ENCODE measurements at regions not wholly inside any gene's neighbourhood (a gene's known extent, or its start where the extent isn't known, plus 50 kb on each side); places are given as distances from the start of the nearest gene placed in this dataset.
"Not testable (repeated sequence)": the region's sequence is repeated elsewhere in the genome, so short reads cannot be mapped to it uniquely, and the experiment has no call there.

GRCh38 chr6:114888241-114888640, 545.4 kb upstream of the HS3ST5 start:
- H3K4me1 Mint-ChIP-seq, result no peaks in the 10 kb centered on the region
- no peak overlapping the region for H3K27ac Mint-ChIP-seq
- no peaks in the 10 kb centered on the region for H3K9me3 Mint-ChIP-seq
- H3K27me3 Mint-ChIP-seq, result no peaks in the 10 kb centered on the region
- H3K36me3 Mint-ChIP-seq, result no peaks in the 10 kb centered on the region
- H3K4me3 Mint-ChIP-seq, result no peak overlapping the region
- DNase-seq, result no peak

DNA sequence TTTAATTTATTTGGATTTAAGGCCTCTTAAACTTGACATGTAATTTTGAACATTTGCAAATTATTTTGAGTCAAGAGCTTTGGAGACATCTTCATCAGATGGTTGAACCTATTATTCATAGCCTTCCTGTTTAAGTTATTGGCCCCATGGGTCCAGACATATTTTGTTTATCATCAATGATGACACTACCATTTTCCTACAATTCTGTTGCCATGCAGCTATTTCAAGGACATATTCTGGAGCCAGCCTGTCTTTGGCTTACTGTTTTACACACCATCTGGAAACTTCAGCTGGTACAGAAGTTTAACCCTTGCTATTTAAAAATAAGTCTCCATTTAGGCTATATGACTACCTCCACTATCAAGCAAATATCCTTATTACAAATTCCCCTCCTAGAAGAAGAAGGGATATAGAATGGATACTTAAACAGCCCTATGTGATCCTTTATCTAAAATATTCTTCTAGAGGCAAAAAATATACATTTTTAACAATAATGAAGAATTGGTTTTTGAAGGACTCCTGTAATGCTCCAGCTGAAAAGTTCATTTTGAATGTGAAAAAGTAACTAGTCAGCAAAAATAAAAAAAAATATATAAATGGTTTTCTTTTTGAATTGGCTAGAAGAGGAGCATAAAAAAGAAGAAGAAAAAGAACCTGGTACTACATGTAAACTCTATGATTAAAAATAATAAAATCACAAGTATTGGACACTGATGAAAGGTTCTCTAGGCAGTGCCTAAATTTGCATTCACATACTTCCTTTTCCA, 544.0 kb upstream of the HS3ST5 start:
- Mint-ChIP-seq H3K27ac (no peak overlapping the region), H3K36me3 (no peaks in the 10 kb centered on the region), H3K27me3 (no peaks in the 10 kb centered on the region), H3K4me3 (no peak overlapping the region), H3K4me1 (no peaks in the 10 kb centered on the region), H3K9me3 (peaks cover 1% of the 10 kb centered on the region)
- DNase-seq, result no peak

GRCh38 chr6:114879693-114880092, 536.9 kb upstream of the HS3ST5 start:
- Mint-ChIP-seq H3K4me3 (no peak overlapping the region), H3K27ac (no peak overlapping the region), H3K9me3 (peaks cover 1% of the 10 kb centered on the region), H3K27me3 (no peaks in the 10 kb centered on the region), H3K36me3 (no peaks in the 10 kb centered on the region), H3K4me1 (no peaks in the 10 kb centered on the region)
- no peak for DNase-seq

GRCh38 chr6:114878091-114878490, 535.3 kb upstream of the HS3ST5 start:
- Mint-ChIP-seq H3K27ac (no peak overlapping the region), H3K9me3 (peaks cover 4% of the 10 kb centered on the region), H3K27me3 (no peaks in the 10 kb centered on the region), H3K4me1 (no peaks in the 10 kb centered on the region), H3K36me3 (no peaks in the 10 kb centered on the region), H3K4me3 (no peak overlapping the region)
- DNase-seq, result no peak

- Mint-ChIP-seq H3K9me3 (peaks cover 7% of the 10 kb centered on the region), H3K4me3 (no peak overlapping the region), H3K36me3 (no peaks in the 10 kb centered on the region), H3K27ac (no peak overlapping the region), H3K4me1 (no peaks in the 10 kb centered on the region), H3K27me3 (no peaks in the 10 kb centered on the region)
- no peak for DNase-seq
Measured at GRCh38 chr6:114874410-114874809, 531.6 kb upstream of the HS3ST5 start.

DNA sequence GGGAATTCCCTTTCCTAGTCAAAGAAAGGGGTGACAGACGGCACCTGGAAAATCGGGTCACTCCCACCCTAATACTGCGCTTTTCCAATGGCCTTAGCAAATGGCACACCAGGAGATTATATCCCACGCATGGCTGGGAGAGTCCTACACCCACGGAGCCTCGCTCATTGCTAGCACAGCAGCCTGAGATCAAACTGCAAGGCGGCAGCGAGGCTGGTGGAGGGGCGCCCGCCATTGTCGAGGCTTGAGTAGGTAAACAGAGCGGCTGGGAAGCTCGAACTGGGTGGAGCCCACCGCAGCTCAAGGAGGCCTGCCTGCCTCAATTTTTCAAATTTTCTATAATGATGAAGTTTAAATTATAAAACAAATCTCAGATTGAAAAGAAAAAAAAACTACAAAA, 522.7 kb upstream of the HS3ST5 start:
- not testable (repeated sequence) for H3K36me3 Mint-ChIP-seq, H3K4me1 Mint-ChIP-seq, H3K27me3 Mint-ChIP-seq, H3K4me3 Mint-ChIP-seq, H3K27ac Mint-ChIP-seq, H3K9me3 Mint-ChIP-seq, DNase-seq

DNA sequence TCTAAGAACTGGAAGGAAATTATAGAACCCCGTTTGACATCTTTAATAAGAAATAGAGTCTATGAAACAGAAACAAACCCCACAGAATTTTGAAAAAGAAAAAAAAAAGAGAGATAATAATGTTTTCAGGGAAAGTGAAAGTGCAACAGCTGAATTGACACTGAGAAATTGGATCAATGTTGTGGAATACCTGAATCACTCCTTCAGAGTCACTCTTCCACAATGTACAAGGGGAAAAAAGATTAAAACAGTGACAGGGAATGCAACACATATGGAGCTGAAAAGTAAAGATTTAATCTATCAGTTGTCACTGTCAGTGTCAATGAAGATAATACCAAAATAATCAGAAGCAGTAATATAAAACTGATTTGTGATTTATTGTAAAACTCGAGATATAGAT, 520.8 kb upstream of the HS3ST5 start:
- DNase-seq, result no peak
- H3K4me3 Mint-ChIP-seq, result no peak overlapping the region
- H3K36me3 Mint-ChIP-seq, result no peaks in the 10 kb centered on the region
- no peak overlapping the region for H3K27ac Mint-ChIP-seq
- no peaks in the 10 kb centered on the region for H3K4me1 Mint-ChIP-seq
- no peaks in the 10 kb centered on the region for H3K27me3 Mint-ChIP-seq
- peaks cover 4% of the 10 kb centered on the region for H3K9me3 Mint-ChIP-seq

DNA sequence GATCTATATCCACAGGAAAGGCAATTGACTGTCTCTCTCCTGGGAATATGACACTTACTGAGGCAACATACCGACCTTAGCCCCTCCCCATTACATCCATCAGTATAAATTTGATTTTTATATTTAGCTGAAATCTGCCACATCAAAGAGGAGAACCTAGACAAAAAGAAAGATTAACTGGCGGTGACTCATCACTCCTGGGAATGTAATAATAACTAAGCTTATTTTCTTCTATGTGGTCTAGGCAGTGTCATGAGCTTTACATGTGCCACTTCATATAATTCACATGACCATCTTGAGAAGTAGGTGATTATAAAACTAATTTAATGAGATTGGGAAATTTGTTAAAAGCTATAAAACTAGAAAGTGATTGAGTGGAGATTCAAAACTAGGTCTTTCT, 520.0 kb upstream of the HS3ST5 start:
- no peaks in the 10 kb centered on the region for H3K27me3 Mint-ChIP-seq
- no peak for DNase-seq
- no peaks in the 10 kb centered on the region for H3K36me3 Mint-ChIP-seq
- no peaks in the 10 kb centered on the region for H3K4me1 Mint-ChIP-seq
- peaks cover 4% of the 10 kb centered on the region for H3K9me3 Mint-ChIP-seq
- no peak overlapping the region for H3K4me3 Mint-ChIP-seq
- no peak overlapping the region for H3K27ac Mint-ChIP-seq

DNA sequence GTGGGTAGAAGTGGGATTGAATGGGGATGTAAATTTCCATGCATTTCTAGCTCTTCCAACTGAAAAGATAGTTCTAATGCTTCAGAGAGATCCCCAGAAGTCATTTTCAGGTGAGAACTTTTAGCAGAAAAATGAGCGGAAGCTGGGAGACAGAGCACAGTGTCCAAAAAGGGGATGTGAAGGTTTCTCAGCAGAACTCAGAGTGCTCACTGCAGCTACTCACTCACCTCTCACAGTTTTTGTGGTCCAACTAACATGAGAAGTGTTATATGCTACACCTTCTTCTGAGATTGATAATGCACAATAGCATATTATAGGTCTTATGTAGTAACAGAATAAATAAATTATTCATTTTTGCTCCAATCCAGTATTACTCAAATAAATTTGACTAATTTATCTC, 519.2 kb upstream of the HS3ST5 start:
- no peak for DNase-seq
- Mint-ChIP-seq H3K4me1 (no peaks in the 10 kb centered on the region), H3K27ac (no peak overlapping the region), H3K9me3 (peaks cover 5% of the 10 kb centered on the region), H3K36me3 (no peaks in the 10 kb centered on the region), H3K4me3 (no peak overlapping the region), H3K27me3 (no peaks in the 10 kb centered on the region)

GRCh38 chr6:114844359-114844758, 501.5 kb upstream of the HS3ST5 start:
- H3K9me3 Mint-ChIP-seq, result peaks cover 7% of the 10 kb centered on the region
- H3K27me3 Mint-ChIP-seq, result no peaks in the 10 kb centered on the region
- H3K4me1 Mint-ChIP-seq, result no peaks in the 10 kb centered on the region
- H3K36me3 Mint-ChIP-seq, result no peaks in the 10 kb centered on the region
- H3K27ac Mint-ChIP-seq, result no peak overlapping the region
- no peak for DNase-seq
- H3K4me3 Mint-ChIP-seq, result no peak overlapping the region

- Mint-ChIP-seq H3K27ac (no peak overlapping the region), H3K4me1 (no peaks in the 10 kb centered on the region), H3K4me3 (no peak overlapping the region), H3K27me3 (no peaks in the 10 kb centered on the region), H3K9me3 (peaks cover 4% of the 10 kb centered on the region), H3K36me3 (no peaks in the 10 kb centered on the region)
- DNase-seq, result no peak
Measured at GRCh38 chr6:114839019-114839418, 496.2 kb upstream of the HS3ST5 start.

- H3K4me3 Mint-ChIP-seq, result no peak overlapping the region
- H3K9me3 Mint-ChIP-seq, result no peaks in the 10 kb centered on the region
- no peaks in the 10 kb centered on the region for H3K27me3 Mint-ChIP-seq
- no peak for DNase-seq
- no peaks in the 10 kb centered on the region for H3K36me3 Mint-ChIP-seq
- no peak overlapping the region for H3K27ac Mint-ChIP-seq
- no peaks in the 10 kb centered on the region for H3K4me1 Mint-ChIP-seq
Measured at GRCh38 chr6:114833211-114833610, 490.4 kb upstream of the HS3ST5 start.

- H3K36me3 Mint-ChIP-seq, result no peaks in the 10 kb centered on the region
- no peaks in the 10 kb centered on the region for H3K9me3 Mint-ChIP-seq
- H3K4me1 Mint-ChIP-seq, result no peaks in the 10 kb centered on the region
- no peak overlapping the region for H3K4me3 Mint-ChIP-seq
- H3K27ac Mint-ChIP-seq, result no peak overlapping the region
- no peak for DNase-seq
- no peaks in the 10 kb centered on the region for H3K27me3 Mint-ChIP-seq
Measured at GRCh38 chr6:114830515-114830914, 487.7 kb upstream of the HS3ST5 start.

DNA sequence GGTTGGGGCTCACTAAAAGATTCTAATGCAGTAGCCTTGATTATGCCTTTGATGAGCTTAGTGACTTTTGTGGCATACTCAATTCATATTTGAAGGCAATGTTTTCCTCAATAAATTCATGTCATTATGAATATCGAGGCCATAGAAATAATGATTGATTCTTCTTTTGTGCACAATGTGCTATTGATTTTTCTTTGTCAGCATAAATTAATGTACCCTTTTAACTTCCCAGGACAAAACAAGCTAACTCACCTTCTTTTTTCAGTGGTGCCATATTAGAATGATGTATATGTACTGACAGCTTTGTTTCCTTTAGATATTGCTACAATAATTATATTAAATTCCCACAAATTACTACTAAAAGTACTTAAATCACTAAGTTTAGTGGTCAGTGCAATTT, 484.3 kb upstream of the HS3ST5 start:
- H3K9me3 Mint-ChIP-seq, result no peaks in the 10 kb centered on the region

DNA sequence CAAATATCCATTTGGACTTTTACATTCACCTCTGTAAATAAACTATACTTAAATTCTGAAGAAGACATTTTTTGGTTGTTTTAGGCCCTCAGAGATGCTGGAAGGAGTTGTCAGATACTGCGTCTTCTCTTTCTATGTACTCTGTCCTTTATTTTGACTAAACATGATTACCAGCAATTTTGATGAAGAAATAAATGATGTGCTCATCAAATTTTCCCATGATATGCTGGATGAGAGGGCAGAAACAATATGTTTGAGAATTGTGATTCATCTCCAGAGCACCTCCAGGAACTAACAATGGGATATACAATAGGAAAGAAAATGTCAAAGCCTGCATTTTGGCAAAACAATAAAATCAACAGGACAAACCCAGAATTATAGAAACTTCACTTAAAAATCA, 481.6 kb upstream of the HS3ST5 start:
- no peak overlapping the region for H3K27ac Mint-ChIP-seq
- no peak for DNase-seq
- no peaks in the 10 kb centered on the region for H3K36me3 Mint-ChIP-seq
- peaks cover 6% of the 10 kb centered on the region for H3K9me3 Mint-ChIP-seq
- H3K4me1 Mint-ChIP-seq, result no peaks in the 10 kb centered on the region
- no peaks in the 10 kb centered on the region for H3K27me3 Mint-ChIP-seq
- no peak overlapping the region for H3K4me3 Mint-ChIP-seq

More for the DNA sequence above, 484.3 kb upstream of the HS3ST5 start:
- Mint-ChIP-seq H3K4me1 (no peaks in the 10 kb centered on the region), H3K27ac (no peak overlapping the region), H3K4me3 (no peak overlapping the region), H3K27me3 (no peaks in the 10 kb centered on the region), H3K36me3 (no peaks in the 10 kb centered on the region)
- no peak for DNase-seq

GRCh38 chr6:114816678-114817077, 473.9 kb upstream of the HS3ST5 start:
- no peak for DNase-seq

More at GRCh38 chr6:114816678-114817077, 473.9 kb upstream of the HS3ST5 start:
- Mint-ChIP-seq H3K4me3 (no peak overlapping the region), H3K27ac (no peak overlapping the region), H3K4me1 (no peaks in the 10 kb centered on the region), H3K36me3 (no peaks in the 10 kb centered on the region), H3K27me3 (no peaks in the 10 kb centered on the region), H3K9me3 (peaks cover 8% of the 10 kb centered on the region)

All from activated naive CD8-positive, alpha-beta T cell treated with anti-CD3 and anti-CD28 coated beads for 36 hours (primary cell).